Neural cell (in vitro differentiated cells): ENCODE measurements at regions not wholly inside any gene's neighbourhood (a gene's known extent, or its start where the extent isn't known, plus 50 kb on each side); places are given as distances from the start of the nearest gene placed in this dataset.

Experiments
- CTCF ChIP-seq: fragments of 450-650 bp; IDR thresholded peaks from 2 replicates; pipeline ENCODE4 v1.5.1; 2014; ENCODE audit warnings: antibody characterized with exemption, mild to moderate bottlenecking, moderate library complexity; ENCODE audit not compliant: poor library complexity, severe bottlenecking
- REST ChIP-seq: IDR thresholded peaks from 2 replicates; pipeline ENCODE4 v1.6.1; 2012; ENCODE audit warnings: borderline replicate concordance

- TF ChIP-seq REST (no peak), CTCF (no peak)
These were observed 117.1 kb downstream of the TFPI2 start for GRCh38 chr7:93773446-93773845.
